ENCODE measurements at regions not wholly inside any gene's neighbourhood (a gene's known extent, or its start where the extent isn't known, plus 50 kb on each side); places are given as distances from the start of the nearest gene placed in this dataset.

DNA sequence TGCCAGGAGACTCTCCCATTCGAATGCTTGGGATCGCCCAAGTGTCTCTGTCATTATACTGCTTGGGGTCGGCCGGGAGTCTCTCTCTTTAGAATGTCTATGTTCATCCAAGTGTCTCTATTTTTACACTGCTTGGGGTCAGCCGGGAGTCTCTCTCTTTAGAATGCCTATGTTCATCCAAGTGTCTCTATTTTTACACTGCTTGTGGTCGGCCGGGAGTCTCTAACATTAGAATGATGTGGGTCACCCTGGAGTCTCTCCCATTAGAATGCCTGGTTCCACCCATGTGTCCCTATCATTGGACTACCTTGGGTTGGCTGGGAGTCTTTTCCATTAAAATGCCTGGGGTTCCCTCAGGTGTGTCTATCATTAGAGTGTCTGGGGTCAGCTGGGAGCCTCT, 2230.4 kb downstream of the TP53TG3F start:
- no peak for TF ChIP-seq CTCF (IDR thresholded peaks at IDR 0.05)
- intact Hi-C loops (cut with DNase I), result no loop called here
- DNase-seq (ENCODE audit: low spot score in 2 of 2), result peak in 1 of 2 donors; percentile 25
- Histone ChIP-seq H3K27me3 (no peaks in the 10 kb centered on the region), H3K9me3 (peaks cover 0 to 9% of the 10 kb centered on the region in 2 donors), H3K4me3 (no peak overlapping the region), H3K27ac (no peak overlapping the region), H3K36me3 (no peaks in the 10 kb centered on the region), H3K4me1 (no peaks in the 10 kb centered on the region)

- DNase-seq (ENCODE audit: low spot score in 2 of 2), result peak in 1 of 2 donors; percentile 30
- Histone ChIP-seq H3K9me3 (peaks cover 0 to 9% of the 10 kb centered on the region in 2 donors), H3K27ac (no peak overlapping the region), H3K36me3 (no peaks in the 10 kb centered on the region), H3K27me3 (no peaks in the 10 kb centered on the region), H3K4me1 (no peaks in the 10 kb centered on the region), H3K4me3 (no peak overlapping the region)
- intact Hi-C loops (cut with DNase I), result no loop called here
- TF ChIP-seq CTCF (IDR thresholded peaks at IDR 0.05), result no peak
Measured at GRCh38 chr16:35690413-35690812, 2231.0 kb downstream of the TP53TG3F start.

DNA sequence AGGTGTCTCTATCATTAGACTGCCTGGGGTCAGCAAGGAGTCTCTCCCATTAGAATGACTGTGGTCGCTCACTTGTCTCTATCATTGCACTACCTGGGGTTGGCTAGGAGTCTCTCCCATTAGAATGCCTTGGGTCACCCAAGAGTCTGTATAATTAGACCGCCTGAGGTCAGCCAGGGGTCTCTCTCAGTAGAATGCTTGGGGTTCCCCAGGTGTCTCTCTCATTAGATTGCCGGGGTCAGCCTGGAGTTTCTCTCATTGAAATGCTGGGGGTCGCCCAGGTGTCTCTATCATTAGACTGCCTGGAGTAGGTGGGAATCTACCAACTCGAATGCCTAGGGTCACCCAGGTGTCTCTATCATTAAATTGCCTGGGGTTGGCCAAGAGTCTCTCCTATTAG, 2231.6 kb downstream of the TP53TG3F start:
- Histone ChIP-seq H3K36me3 (no peaks in the 10 kb centered on the region), H3K27me3 (no peaks in the 10 kb centered on the region), H3K27ac (no peak overlapping the region), H3K4me3 (no peak overlapping the region), H3K4me1 (no peaks in the 10 kb centered on the region), H3K9me3 (peaks cover 0 to 15% of the 10 kb centered on the region in 2 donors)
- intact Hi-C loops (cut with DNase I), result no loop called here
- DNase-seq (ENCODE audit: low spot score in 2 of 2), result no peak
- TF ChIP-seq CTCF (IDR thresholded peaks at IDR 0.05), result no peak

DNA sequence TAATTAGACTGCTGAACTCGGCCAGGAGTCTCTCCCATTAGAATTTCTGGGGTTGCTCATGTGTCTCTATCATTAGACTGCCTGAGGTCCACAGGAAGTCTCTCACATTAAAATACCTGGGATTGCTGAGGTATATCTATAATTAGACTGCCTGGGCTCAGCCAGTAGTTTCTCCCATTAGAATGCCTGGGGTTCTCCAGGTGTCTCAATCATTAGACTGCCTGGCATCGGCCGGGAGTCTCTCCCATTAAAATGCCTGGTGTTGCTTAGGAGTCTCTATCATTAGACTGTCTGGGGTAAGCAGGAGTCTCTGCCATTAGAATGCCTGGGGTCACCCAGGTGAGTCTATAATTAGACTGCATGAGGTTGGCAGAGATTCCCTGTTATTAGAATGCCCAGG, 2233.4 kb downstream of the TP53TG3F start:
- no peaks in the 10 kb centered on the region for H3K27me3 ChIP-seq
- DNase-seq (ENCODE audit: low spot score in 2 of 2), result no peak

GRCh38 chr16:35706901-35707300, 2247.5 kb downstream of the TP53TG3F start:
- no peak for DNase-seq (ENCODE audit: low spot score in 2 of 2)
- Histone ChIP-seq H3K9me3 (no peaks in the 10 kb centered on the region), H3K4me3 (no peak overlapping the region), H3K27me3 (no peaks in the 10 kb centered on the region), H3K36me3 (no peaks in the 10 kb centered on the region), H3K27ac (no peak overlapping the region), H3K4me1 (no peaks in the 10 kb centered on the region)
- TF ChIP-seq CTCF (IDR thresholded peaks at IDR 0.05), result no peak
- intact Hi-C loops (cut with DNase I), result no loop called here

More for the DNA sequence above, 2233.4 kb downstream of the TP53TG3F start:
- Histone ChIP-seq H3K27ac (no peak overlapping the region), H3K9me3 (peaks cover 0 to 22% of the 10 kb centered on the region in 2 donors), H3K4me1 (no peaks in the 10 kb centered on the region), H3K36me3 (no peaks in the 10 kb centered on the region), H3K4me3 (no peak overlapping the region)
- intact Hi-C loops (cut with DNase I), result no loop called here
- no peak for TF ChIP-seq CTCF (IDR thresholded peaks at IDR 0.05)

- H3K36me3 ChIP-seq, result no peaks in the 10 kb centered on the region
- no peak overlapping the region for H3K4me3 ChIP-seq
- H3K4me1 ChIP-seq, result no peaks in the 10 kb centered on the region
- DNase-seq (ENCODE audit: low spot score in 2 of 2), result no peak
- H3K27me3 ChIP-seq, result no peaks in the 10 kb centered on the region
- peaks cover 7 to 30% of the 10 kb centered on the region in 2 donors for H3K9me3 ChIP-seq
- intact Hi-C loops (cut with DNase I), result no loop called here
- H3K27ac ChIP-seq, result no peak overlapping the region
- no peak for TF ChIP-seq CTCF (IDR thresholded peaks at IDR 0.05)
Measured at GRCh38 chr16:35711435-35711834, 2252.0 kb downstream of the TP53TG3F start.
